Cardiac septum (tissue), 1 donor: ENCODE measurements at regions not wholly inside any gene's neighbourhood (a gene's known extent, or its start where the extent isn't known, plus 50 kb on each side); places are given as distances from the start of the nearest gene placed in this dataset.
"Not testable (repeated sequence)": the region's sequence is repeated elsewhere in the genome, so short reads cannot be mapped to it uniquely, and the experiment has no call there.

ENCODE experiments used
- DNase-seq: peaks from one replicate; pipeline ENCODE4 v3.0.0-alpha.2; 2020; ENCODE audit warnings: low spot score
- intact Hi-C: fragments of 100-400 bp; cut with DNase I; formaldehyde crosslinking; loops from one replicate; pipeline ENCODE4 v1.14.0; 2022
- donor health status: DM: no; HTN: no; CAD: no.

GRCh38 chr4:12360391-12360790, 931.7 kb upstream of the HS3ST1 start:
- intact Hi-C loops, result no loop called here
- no peak for DNase-seq

GRCh38 chr4:12359420-12359819, 930.7 kb upstream of the HS3ST1 start:
- intact Hi-C loops, result no loop called here
- no peak for DNase-seq

GRCh38 chr4:12333083-12333482, 904.4 kb upstream of the HS3ST1 start:
- DNase-seq, intact Hi-C loops: not testable (repeated sequence)

- intact Hi-C loops, result no loop called here
- no peak for DNase-seq
Measured at GRCh38 chr4:12324965-12325364, 896.3 kb upstream of the HS3ST1 start.

- no peak for DNase-seq
- intact Hi-C loops, result no loop called here
Measured at GRCh38 chr4:12319765-12320164, 891.1 kb upstream of the HS3ST1 start.

- no peak for DNase-seq
- intact Hi-C loops, result no loop called here
Measured at GRCh38 chr4:12304905-12305304, 876.2 kb upstream of the HS3ST1 start.

- no peak for DNase-seq
- intact Hi-C loops, result no loop called here
Measured at GRCh38 chr4:12296366-12296765, 867.7 kb upstream of the HS3ST1 start.

- intact Hi-C loops, result no loop called here
- no peak for DNase-seq
Measured at GRCh38 chr4:12293906-12294525, 865.3 kb upstream of the HS3ST1 start.

GRCh38 chr4:12286351-12286750, 857.7 kb upstream of the HS3ST1 start:
- intact Hi-C loops, result no loop called here
- no peak for DNase-seq

- DNase-seq, result no peak
- intact Hi-C loops, result no loop called here
Measured at GRCh38 chr4:12270546-12270945, 841.9 kb upstream of the HS3ST1 start.

GRCh38 chr4:12265554-12265953, 836.9 kb upstream of the HS3ST1 start:
- DNase-seq, result no peak
- intact Hi-C loops, result no loop called here

- no peak for DNase-seq
- intact Hi-C loops, result no loop called here
Measured at GRCh38 chr4:12260453-12260852, 831.8 kb upstream of the HS3ST1 start.

GRCh38 chr4:12244973-12245372, 816.3 kb upstream of the HS3ST1 start:
- no peak for DNase-seq
- intact Hi-C loops, result no loop called here

GRCh38 chr4:12242354-12242753, 813.7 kb upstream of the HS3ST1 start:
- no peak for DNase-seq
- intact Hi-C loops, result no loop called here

GRCh38 chr4:12239897-12240636, 811.4 kb upstream of the HS3ST1 start:
- no peak for DNase-seq
- intact Hi-C loops, result loop anchor here (2.0 kb wide), 1 partner anchor 249 kb away; no protein-coding TSS in a partner anchor

GRCh38 chr4:12231098-12231497, 802.4 kb upstream of the HS3ST1 start:
- intact Hi-C loops, result no loop called here
- DNase-seq, result no peak

GRCh38 chr4:12221031-12221430, 792.3 kb upstream of the HS3ST1 start:
- DNase-seq, result no peak
- intact Hi-C loops, result no loop called here

- DNase-seq, result no peak
- intact Hi-C loops, result no loop called here
Measured at GRCh38 chr4:12211636-12212035, 782.9 kb upstream of the HS3ST1 start.

GRCh38 chr4:12207396-12207795, 778.7 kb upstream of the HS3ST1 start:
- no peak for DNase-seq
- intact Hi-C loops, result no loop called here

GRCh38 chr4:12206091-12206490, 777.4 kb upstream of the HS3ST1 start:
- intact Hi-C loops, result no loop called here
- DNase-seq, result no peak

GRCh38 chr4:12203945-12204344, 775.3 kb upstream of the HS3ST1 start:
- DNase-seq, result no peak
- intact Hi-C loops, result no loop called here
